Stimulated activated CD4-positive, alpha-beta T cell treated with anti-CD3 and anti-CD28 coated beads, Interleukin-2, amount 100 ng/mL, for 48 hours (primary cell): ENCODE measurements at regions not wholly inside any gene's neighbourhood (a gene's known extent, or its start where the extent isn't known, plus 50 kb on each side); places are given as distances from the start of the nearest gene placed in this dataset.

Experiments used
- DNase-seq, 2 donors: peaks; one replicate each; pipeline ENCODE4 v3.0.0-alpha.2; 2020

GRCh38 chr1:9419369-9420041 lies 119.8 kb upstream of the SLC25A33 start:
- no peak for DNase-seq

- no peak for DNase-seq
Observed at GRCh38 chr1:9420835-9421532, 118.3 kb upstream of the SLC25A33 start.

GRCh38 chr1:9421533-9421873 lies 117.8 kb upstream of the SLC25A33 start:
- no peak for DNase-seq

GRCh38 chr1:9422321-9422720 lies 116.9 kb upstream of the SLC25A33 start:
- DNase-seq = no peak

- DNase-seq = no peak
Observed at GRCh38 chr1:9422911-9423505, 116.3 kb upstream of the SLC25A33 start.

GRCh38 chr1:9424261-9424660 lies 115.0 kb upstream of the SLC25A33 start:
- no peak for DNase-seq

GRCh38 chr1:9425859-9426258 lies 113.4 kb upstream of the SLC25A33 start:
- no peak for DNase-seq

- peak; percentile 52 to 53 for DNase-seq
Observed at GRCh38 chr1:9426291-9426711, 113.0 kb upstream of the SLC25A33 start.

GRCh38 chr1:9427388-9427787 lies 111.9 kb upstream of the SLC25A33 start:
- no peak for DNase-seq

GRCh38 chr1:9428601-9429341 lies 110.5 kb upstream of the SLC25A33 start:
- peak; percentile 100 for DNase-seq

GRCh38 chr1:9429342-9429711 lies 109.9 kb upstream of the SLC25A33 start:
- DNase-seq = no peak

- DNase-seq = no peak
Observed at GRCh38 chr1:9434247-9435152, 104.8 kb upstream of the SLC25A33 start.

GRCh38 chr1:9435153-9435636 lies 104.1 kb upstream of the SLC25A33 start:
- no peak for DNase-seq

GRCh38 chr1:9435854-9436640 lies 103.2 kb upstream of the SLC25A33 start:
- no peak for DNase-seq

- no peak for DNase-seq
Observed at GRCh38 chr1:9437961-9438430, 101.3 kb upstream of the SLC25A33 start.

- no peak for DNase-seq
Observed at GRCh38 chr1:9438431-9439073, 100.7 kb upstream of the SLC25A33 start.

- no peak for DNase-seq
Observed at GRCh38 chr1:9439074-9439761, 100.0 kb upstream of the SLC25A33 start.

- no peak for DNase-seq
Observed at GRCh38 chr1:9440261-9440660, 99.0 kb upstream of the SLC25A33 start.

GRCh38 chr1:9440763-9441194 lies 98.5 kb upstream of the SLC25A33 start:
- no peak for DNase-seq

GRCh38 chr1:9441451-9442133 lies 97.7 kb upstream of the SLC25A33 start:
- DNase-seq = no peak
